ENCODE measurements at regions not wholly inside any gene's neighbourhood (a gene's known extent, or its start where the extent isn't known, plus 50 kb on each side); places are given as distances from the start of the nearest gene placed in this dataset.

DNA sequence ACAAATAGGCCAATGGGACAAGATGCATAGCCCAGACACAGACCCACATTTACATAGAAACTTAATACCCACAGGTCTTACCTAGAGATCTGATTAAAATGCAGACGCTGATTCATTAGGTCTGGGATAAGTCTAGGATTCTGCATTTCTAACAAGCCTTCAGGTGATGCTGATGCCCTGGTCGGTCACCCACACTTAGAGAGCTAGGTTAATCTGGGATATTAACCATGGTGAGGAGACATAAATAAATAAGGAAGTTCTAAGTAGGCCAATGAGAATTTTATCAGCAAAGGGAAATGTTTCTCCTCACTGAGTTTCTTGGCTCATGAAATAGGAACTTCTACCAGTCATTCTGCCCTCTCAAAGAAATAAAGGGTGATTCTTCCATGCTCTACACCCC lies 120.1 kb downstream of the BMP4 start:
- TF ChIP-seq, protein P1, sequence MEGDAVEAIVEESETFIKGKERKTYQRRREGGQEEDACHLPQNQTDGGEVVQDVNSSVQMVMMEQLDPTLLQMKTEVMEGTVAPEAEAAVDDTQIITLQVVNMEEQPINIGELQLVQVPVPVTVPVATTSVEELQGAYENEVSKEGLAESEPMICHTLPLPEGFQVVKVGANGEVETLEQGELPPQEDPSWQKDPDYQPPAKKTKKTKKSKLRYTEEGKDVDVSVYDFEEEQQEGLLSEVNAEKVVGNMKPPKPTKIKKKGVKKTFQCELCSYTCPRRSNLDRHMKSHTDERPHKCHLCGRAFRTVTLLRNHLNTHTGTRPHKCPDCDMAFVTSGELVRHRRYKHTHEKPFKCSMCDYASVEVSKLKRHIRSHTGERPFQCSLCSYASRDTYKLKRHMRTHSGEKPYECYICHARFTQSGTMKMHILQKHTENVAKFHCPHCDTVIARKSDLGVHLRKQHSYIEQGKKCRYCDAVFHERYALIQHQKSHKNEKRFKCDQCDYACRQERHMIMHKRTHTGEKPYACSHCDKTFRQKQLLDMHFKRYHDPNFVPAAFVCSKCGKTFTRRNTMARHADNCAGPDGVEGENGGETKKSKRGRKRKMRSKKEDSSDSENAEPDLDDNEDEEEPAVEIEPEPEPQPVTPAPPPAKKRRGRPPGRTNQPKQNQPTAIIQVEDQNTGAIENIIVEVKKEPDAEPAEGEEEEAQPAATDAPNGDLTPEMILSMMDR (IDR thresholded peaks at IDR 0.05): no peak
- no peak for TF ChIP-seq POLR2A (IDR thresholded peaks at IDR 0.05)

Data from thyroid gland (tissue), 4 donors.